NCI-H187 (cell line): ENCODE measurements at regions not wholly inside any gene's neighbourhood (a gene's known extent, or its start where the extent isn't known, plus 50 kb on each side); places are given as distances from the start of the nearest gene placed in this dataset.

Experiments used
- DNase-seq, 2 experiments: peaks; one replicate each; lab custom pipeline; 2025; lab: John Stamatoyannopoulos, UW

DNA sequence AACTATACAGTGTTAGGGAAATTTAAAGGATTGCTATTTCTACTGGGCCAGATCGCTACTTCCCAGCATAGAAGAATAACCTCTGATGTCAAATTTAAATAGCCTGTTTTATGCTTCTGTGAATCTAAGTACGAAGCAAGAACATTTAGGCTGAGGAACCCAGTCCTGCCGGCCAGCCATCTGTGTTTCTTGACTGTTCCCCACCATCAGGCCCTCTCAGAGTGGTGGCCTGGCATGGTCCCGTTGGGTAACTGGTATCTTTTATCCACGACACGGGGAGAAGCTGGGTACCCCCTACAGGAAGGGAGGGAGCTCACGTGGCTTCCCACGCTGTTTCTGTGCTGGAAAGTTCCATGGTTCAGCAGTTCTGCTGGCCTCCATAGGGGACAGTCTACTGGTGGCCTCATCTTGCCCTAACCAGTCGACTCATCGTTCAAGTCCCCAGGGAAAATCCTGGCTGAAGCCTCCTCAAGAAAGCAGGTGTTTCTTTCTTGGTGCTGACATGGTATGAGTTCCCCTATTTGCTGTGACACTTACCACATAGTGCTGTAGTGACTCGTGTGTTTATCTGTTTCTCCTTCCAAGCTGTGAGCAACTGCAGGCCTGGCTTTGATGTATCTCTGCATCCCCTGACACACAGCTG is 201.7 kb upstream of the NLRP1 start:
- DNase-seq, result no peak

DNA sequence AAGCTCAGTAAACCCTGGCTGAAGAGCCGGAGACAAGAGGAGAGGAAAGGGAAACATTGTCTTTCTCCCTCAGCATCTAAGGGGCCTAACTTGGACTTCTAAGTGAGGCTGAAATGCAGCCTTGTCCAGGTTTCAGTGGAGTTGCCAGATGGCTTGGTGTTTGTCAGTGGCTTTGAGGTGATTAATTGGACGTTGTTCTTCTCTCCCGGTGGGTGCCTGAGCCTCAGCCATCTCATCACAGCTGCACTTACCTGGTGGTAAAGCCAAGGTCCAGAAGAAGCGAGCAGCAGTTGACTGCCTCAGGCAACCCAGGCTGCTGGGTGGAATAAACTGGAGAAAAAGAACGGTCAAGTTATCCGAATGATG is 202.2 kb upstream of the NLRP1 start:
- no peak for DNase-seq

DNA sequence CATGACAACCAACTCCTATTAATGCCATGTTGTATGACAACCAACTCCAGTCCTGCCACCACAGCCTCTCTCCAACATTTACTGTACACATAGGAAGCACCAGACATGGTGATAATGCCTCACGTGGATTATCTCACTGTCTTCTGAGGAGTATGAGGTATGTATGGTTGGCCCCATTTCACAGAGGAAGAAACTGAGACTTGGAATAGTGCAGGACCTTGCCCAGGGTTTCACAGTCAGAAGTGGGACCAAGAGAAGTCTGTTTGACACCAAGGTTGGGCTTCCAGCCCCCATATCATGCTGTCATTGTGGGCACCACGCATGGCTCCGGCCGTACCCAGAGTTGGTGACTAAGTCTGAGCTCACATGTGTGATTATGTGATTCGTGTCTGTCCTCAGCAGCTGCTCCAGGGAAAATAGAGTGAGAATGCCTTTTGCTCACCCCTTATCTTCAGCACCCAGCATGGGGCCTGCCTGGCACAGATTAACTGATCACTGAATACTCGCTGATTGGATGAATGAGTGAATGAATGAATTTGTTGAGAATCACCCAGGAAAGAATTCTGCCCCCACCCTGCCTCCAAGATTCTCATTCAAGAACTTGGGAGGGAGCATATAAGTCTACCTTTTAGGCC is 204.1 kb upstream of the NLRP1 start:
- DNase-seq, result no peak

DNA sequence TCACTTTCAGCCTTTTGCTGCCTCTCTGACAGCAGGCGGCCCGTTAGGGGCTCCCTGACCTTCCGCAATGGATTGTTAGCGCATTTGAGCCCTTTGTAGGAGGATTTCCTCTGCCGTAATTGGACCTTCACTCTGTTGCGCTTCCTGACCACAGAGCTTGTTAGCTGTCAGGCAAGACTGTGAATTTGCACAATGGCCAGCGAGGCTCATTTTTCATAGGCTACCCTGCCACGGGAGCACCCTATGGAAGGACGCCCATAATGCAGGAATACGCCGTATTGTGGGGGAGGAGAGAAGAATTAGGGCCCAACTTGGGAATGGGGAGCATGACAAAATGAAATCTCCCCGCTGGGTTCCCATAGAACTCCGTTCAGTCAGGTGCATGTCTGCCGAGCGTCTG is 205.2 kb upstream of the NLRP1 start:
- DNase-seq, result no peak

DNA sequence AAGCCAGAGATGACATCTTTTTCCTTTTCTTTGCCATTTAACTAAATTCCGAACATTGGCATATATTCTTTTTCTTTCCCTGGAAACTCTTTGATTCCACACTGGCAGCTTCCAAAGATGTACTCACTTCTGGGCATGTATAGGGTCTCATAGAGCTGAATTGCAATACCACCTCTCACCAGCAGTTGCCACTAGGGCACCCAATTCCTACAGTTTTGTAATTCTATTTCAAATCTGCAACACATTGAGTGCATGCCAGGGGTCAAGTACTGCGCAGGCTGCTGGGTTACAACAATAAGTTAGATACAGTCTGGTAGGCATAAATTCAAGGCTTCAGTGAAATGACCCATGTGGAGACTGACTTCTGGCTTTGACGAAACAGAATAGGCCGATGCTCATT is 208.8 kb upstream of the NLRP1 start:
- DNase-seq, result no peak

DNA sequence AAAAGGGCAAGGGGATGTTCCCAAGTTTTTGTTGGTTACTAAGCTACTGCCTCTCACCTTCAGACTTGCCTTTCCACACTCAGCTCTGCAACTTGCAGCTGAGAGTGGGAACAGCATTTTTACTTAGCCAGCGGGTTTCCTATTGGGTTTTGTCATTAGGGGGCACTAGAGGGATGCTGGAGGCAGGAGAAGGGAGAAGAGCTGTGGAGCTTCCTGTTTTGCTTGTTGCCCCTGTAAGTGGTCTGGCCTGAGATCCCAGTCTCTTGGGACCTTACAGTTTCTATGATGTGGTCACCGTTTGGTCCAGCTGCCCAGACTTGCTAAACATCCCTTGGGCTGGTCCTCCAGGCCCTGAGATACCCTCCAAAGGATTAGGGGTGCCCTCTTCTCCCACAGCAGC is 209.6 kb upstream of the NLRP1 start:
- DNase-seq, result no peak

DNA sequence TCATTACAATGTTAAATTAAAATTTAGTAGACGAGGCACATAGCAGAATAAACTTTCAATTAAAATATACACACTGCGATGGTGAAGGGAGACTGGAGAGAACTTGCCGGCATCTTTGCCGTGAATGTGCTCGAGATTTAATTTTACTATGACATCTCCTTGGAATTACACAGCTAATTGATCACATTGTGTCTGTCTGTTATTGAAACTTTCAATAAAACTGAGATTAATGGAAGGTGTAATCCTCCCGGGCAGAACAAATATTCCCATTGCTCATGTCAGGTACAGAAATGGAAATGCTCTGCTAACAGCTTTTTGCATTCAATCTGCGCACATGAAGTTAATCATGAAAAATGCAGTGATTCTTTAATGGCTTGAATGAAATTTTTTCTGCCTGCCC is 210.1 kb upstream of the NLRP1 start:
- DNase-seq, result no peak

DNA sequence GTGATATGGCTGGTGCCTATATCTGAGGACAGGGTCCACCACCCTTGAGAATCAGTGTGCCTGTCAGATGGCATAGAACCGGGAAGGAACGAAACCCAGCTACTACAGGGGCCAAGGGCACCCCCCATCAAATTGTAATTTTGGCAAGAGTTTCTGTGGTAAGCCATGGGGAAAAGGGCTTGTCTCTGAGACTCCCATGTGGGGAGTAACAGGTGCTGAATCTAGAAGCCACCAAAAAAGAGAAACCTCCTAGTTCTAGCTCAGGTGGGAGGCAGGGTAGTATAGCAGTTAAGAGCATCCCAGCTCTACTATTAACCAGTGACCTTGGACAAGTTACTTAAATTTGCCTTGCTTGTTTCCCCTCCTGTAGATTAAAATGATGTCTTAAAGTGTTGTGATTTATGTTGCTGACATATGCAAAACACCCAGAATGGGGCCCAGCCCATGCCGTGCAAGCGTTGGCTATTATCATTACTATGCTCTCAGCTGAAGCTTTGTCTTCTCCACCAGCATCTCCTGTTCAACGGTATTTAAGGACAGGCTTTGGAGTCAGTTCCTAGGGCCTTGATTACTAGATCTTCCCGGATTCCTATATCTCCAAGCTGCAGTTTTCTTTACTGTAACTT is 210.7 kb upstream of the NLRP1 start:
- no peak for DNase-seq

DNA sequence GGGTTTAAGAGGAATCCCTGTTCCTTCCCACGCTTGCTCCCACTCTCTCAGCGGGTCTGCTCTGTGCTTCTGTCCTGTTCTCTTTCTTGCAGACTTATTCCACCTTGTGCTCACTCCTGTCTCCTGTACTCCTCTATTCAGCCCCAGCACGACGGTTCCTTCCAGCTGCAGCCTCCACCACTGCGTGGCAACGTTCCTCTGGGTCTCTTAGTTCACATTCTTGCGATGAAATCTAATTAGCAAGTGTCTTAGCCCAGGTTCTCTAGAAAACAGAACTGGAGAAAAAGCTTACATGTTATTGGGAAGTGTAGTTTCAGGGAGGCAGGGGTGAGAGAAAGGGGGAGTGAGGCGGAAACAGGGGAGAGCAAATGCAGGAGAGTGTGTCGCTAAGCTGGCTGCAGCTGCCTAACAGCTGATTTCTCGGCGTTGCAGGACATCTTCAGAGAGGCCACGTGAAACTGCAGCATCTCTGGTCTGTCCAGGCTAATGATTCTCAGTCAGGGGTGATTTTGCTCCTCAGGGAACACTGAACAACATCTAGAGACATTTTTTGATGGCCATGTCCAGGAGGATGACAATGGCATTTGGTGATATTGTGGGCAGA is 213.2 kb upstream of the NLRP1 start:
- no peak for DNase-seq

DNA sequence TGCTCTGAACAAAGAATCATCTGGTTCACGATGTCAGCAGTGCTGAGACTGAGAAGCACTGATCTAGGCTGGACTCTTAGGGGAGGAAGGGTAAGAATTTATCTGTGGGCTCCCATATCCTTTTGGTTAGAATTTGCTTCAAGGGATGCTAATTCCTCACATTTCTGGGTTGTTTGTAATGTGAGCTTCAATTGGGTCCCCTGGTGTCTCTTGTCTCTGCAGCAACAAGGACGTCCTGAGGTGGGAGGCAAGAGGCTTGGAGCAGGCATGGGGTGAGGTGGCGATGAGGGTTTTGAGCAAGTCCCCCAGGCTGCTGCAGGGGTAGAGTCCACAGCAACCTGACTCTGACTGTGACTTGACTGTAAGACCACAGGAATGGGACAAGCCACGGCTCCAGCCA is 213.8 kb upstream of the NLRP1 start:
- no peak for DNase-seq

DNA sequence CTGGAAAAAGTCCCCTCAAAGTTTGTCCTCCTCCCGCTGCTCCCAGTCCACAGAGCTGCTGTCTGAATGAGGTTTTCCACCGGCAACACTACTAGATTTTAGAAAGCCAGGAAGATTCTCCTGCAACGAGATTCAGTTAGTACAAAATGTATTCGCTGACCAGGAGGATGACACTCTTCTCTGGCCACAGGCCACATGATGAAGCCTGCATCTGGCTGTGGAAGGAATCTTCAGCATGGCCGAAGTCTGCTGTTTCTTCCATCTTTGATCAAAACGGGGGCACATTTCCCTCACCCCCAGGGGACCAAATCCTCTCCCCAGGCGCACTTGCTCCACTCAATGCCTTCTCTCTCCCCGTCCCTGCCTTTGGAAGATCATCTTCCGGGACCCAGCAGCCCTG is 215.8 kb upstream of the NLRP1 start:
- no peak for DNase-seq

DNA sequence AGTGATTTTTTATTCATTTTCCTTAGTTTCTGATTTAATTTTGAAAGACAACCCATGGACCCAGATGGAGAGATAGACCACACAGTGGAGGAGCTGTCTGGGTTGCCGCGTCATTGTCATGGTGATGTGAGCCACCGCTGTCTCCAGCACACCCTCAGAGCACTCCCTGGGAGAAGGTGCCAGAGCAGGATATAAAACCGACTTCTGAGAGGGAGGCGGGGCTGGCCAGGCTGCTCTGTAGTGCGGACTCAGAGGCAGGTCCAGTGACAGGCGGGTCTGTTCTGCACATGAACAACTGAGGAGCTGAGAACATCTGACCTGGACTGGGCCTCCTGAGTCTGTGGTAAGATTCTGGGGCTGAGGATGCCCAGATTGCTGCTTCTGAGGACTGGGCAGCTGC is 216.3 kb upstream of the NLRP1 start:
- DNase-seq, result no peak

DNA sequence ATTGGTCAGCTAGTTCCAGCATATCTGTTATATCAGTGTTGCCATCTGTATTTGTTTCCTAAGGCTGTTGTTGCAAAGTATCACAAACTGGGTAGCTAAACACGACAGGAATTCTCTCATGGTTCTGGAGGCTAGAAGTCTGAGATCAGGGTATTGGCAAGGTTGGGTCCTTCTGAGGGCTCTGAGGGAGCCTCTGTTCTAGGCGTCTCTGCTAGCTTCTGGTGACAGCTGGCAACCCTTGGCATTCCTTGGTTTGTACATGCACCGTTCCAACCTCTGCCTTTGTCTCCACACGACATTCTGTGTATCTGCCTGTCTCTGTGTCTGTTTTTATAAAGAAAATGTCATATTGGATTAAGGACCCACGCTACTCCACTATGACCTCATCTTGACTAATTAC is 219.9 kb upstream of the NLRP1 start:
- DNase-seq, result no peak

DNA sequence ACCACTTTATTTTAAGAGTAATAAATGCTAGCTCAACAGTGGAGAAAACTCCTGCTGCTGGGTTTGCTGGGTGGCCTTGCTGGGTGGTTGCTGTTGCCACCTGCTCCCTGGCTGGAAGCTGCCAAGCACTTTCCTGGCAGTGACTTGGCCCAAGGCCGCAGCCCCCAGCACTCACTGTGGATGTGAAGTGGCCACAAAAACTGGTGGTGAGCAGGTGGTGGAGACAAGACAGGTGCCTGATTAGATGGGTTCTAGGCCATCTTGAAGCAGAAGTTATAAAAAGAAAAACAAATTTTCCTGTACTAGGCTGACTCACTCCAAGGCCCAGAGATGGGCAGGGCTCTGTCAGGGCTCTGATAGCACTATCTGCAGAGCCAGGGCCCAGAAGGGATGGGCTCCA is 224.7 kb upstream of the NLRP1 start:
- no peak for DNase-seq

DNA sequence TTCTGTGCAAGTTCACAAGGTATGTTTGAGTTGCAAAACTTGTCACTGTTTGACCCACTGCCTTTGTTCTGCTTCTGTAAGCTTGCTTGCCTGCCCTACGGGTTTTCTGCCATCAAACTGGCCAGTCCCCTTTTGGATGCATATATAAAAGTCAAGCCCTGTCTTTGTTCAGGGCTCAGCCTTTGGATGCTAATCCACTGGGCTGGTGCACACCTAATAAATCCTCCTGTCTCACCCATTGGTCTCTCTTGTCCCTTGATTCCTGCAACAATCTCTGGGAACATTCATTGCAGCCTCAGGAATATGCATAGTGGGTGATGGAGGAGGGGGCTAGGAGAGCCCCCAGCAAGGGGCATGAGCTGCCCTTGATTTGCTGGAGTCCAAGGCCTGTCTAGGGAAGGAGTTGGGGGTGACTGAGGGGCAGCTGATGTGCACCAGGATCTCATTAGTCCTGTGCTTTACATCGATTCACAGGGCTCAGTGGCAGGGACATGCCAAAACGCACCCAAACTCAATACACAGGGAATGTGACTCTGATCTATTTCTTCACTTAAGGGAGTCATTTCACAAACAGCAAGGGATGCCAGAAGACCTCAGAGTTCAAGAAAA is 225.4 kb upstream of the NLRP1 start:
- DNase-seq, result no peak

DNA sequence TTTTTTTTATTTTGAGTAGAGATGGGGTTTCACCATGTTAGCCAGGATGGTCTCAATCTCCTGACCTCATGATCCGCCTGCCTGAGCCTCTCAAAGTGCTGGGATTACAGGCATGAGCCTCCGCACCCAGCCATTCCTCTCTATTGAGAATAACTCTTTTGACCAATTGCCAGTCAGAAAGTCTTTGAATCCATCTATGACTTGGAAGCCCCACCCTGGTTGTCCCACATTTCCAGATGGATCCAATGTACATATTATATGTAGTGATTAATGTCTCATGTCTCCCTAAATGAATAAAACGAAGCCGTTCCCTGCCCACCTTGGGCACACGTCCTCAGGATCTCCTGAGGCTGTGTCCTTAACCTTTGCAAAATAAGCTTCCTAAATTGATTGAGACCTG is 228.3 kb upstream of the NLRP1 start:
- DNase-seq, result no peak

DNA sequence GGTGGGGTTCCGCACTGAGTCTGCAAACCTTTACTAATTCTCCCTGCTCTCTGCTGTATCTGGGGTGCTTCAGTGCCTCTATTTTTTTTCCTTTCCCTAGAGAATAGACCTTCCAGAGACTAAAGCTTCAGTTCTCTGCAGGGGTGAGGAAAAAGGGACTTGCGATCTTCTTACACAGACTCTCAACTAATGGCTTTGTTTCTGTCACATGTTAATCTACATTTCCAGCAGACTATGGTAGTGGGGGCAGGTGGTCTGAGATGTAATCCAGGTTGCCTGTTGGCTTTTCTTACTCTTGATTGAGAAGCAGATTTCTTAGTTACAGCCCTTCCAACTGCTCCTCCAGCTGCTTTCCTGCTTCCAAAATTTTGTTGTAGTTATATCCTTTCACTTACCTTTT is 229.0 kb upstream of the NLRP1 start:
- no peak for DNase-seq

DNA sequence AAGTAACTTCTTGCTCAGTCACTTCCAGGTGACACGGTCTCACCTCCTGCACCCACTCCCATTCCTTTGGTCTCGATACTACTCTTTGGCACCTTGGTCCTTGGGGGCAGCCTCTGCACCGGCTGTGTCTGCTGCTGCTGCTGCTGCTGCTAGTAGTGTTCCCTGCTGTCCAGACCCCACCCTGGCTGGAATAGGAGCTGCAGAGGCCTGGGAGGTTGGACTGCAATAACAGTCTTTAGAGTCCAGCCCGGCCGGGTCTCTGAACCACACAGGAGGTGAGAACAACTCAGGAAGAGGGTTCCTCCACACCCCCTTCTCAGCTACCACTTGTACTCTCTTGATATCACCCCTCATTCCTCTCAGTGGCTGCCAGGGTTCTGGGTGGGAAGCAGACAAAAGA is 231.1 kb upstream of the NLRP1 start:
- DNase-seq, result no peak

DNA sequence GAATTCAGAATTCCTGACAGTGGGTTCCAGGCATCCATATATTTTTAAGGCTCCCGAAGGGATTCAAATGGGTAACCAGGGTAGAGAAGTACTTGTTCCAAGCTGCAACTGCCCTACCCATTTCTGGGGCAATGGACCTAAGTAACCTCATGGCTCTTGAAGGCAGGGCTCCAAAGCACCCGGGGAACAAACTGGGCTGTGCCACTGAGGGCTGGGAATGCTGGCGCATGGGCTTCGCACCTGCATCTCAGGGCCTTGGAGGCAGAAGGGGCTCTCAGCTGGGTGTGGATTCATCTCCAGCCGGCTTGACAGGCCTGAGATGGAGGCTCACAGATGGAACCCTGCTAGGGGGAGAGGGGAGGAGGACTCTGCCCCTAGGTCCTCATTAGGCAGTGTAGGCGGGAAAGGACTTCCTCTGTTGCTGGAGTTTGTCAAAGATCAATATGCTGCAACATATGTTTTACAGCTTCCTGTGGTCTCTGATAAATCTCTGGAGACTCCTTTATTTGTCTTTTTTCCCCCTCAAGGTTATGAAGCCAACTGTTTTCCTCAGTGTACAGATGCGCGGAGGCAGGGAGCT is 232.3 kb upstream of the NLRP1 start:
- no peak for DNase-seq

DNA sequence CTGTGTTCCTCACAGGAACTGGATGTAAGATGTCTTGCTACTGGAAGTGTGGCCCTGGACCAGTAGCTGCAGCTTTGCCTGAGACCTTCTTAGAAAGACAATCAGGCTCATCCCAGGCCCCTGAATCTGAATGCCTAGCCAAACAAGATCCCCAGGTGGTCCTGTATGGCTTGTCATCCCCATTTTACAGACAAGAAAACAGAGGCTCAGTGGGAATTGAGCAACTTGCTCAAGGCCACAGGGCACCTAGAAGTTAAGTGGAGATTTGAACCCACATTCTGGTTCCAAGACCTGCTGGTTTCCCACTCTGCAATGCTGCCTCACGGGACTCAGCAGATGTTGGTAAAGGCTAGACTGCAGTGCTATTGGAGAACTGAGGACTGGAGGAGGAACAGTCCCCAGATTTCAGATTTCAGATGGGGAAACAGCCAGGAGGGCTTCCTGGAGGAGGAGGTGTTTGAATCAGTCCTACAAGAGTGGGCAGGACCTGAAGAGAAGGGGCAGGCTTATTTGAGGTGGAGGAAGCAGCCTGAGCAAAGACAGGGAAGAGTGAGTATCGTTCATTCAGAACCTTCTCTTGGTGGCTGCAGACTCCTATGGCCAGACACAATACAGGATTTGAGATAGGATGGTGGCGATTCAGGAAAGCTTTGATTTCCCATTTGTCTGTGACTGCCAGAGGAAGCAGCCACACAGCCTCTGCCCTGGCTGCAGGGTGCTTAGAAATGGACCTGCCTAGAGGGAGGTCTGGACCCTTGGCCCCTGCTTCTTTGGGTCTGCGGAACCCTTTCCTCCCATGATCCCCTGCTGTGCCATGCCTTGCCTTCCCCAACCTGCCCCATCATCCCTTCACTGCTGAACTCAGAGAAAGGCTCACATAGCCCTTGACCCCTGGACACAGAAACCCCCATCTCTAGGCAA is 233.4 kb upstream of the NLRP1 start:
- no peak for DNase-seq

DNA sequence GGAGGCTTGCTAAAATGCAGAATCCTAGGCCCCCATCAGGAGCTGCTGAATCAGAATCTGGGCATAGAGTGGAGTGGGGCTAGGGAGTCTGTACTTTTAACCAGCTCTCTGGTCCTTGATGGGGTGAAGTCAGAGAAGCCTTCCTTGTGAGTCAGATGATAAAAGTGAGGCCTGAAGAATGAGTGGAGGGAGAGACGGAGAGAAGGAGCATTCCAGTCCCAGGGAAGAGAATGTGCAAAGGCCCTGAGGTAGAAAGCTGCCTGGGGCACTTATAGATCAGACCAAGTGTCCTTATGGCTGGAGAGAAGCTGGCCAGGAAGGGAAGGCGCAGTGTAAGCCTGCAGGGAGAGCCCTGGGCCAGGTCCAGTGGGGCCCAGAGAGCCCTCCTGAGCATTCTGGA is 235.1 kb upstream of the NLRP1 start:
- no peak for DNase-seq
